ENCODE measurements at regions not wholly inside any gene's neighbourhood (a gene's known extent, or its start where the extent isn't known, plus 50 kb on each side); places are given as distances from the start of the nearest gene placed in this dataset.
"Not testable (repeated sequence)": the region's sequence is repeated elsewhere in the genome, so short reads cannot be mapped to it uniquely, and the experiment has no call there.

DNA sequence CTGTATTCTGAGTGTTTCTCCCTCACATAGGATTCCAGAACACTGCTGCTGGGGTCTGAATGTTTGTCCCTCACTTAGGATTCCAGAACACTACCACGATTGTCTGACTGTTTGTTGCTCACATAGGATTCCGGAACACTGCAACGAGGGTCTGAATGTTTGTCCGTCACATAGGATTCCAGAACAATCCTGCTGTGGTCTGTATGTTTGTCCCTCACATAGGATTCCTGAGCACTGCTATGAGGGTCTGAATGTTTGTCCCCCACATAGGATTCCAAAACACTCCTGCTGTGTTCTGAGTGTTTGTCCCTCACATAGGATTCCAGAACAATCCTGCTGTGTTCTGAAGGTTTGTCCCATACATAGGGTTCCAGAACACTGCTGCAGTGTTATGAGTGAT lies 215.8 kb downstream of the FOXD4L6 start:
- not testable (repeated sequence) for TF ChIP-seq CTCF, POLR2A (IDR thresholded peaks at IDR 0.05)
